Trophoblast cell (in vitro differentiated cells and primary cell): ENCODE measurements at regions not wholly inside any gene's neighbourhood (a gene's known extent, or its start where the extent isn't known, plus 50 kb on each side); places are given as distances from the start of the nearest gene placed in this dataset.

Experiments
- DNase-seq, 2 donors: peaks; one replicate each; pipeline ENCODE4 v3.0.0-alpha.2; 2016
- H2AFZ ChIP-seq: 2 replicates; pipeline ENCODE4 v1.6.1; 2013; ENCODE audit warnings: low read length, moderate library complexity, mild to moderate bottlenecking; ENCODE audit not compliant: insufficient read depth, poor library complexity
- H2AK5ac ChIP-seq: 2 replicates; pipeline ENCODE4 v1.6.1; 2013; ENCODE audit warnings: mild to moderate bottlenecking, low read length
- H2BK120ac ChIP-seq: 2 replicates; pipeline ENCODE4 v1.6.1; 2013; ENCODE audit warnings: low read length, mild to moderate bottlenecking, moderate library complexity; ENCODE audit not compliant: insufficient read depth, poor library complexity
- H2BK12ac ChIP-seq: 2 replicates; pipeline ENCODE4 v1.6.1; 2013; ENCODE audit warnings: mild to moderate bottlenecking, low read length, moderate library complexity
- H2BK5ac ChIP-seq: 2 replicates; pipeline ENCODE4 v1.6.1; 2013; ENCODE audit warnings: low read length, low read depth, moderate library complexity, mild to moderate bottlenecking; ENCODE audit not compliant: poor library complexity
- H3K14ac ChIP-seq: 2 replicates; pipeline ENCODE4 v1.6.1; 2013; ENCODE audit warnings: mild to moderate bottlenecking, low read length
- H3K18ac ChIP-seq: 2 replicates; pipeline ENCODE4 v1.6.1; 2013; ENCODE audit warnings: mild to moderate bottlenecking, low read length
- H3K23ac ChIP-seq: 2 replicates; pipeline ENCODE4 v1.6.1; 2013; ENCODE audit warnings: low read length
- H3K27ac ChIP-seq: 2 replicates; pipeline ENCODE4 v1.5.1; 2013; ENCODE audit warnings: low read depth, mild to moderate bottlenecking, inconsistent platforms, low read length, moderate library complexity
- H3K27me3 ChIP-seq: 2 replicates; pipeline ENCODE4 v1.6.1; 2013; ENCODE audit warnings: inconsistent platforms, mild to moderate bottlenecking, low read length, moderate library complexity; ENCODE audit not compliant: insufficient read depth
- H3K36me3 ChIP-seq, 2 experiments: 1 replicate in 1 of 2; 2 replicates in 1 of 2; pipeline ENCODE4 v1.6.1; 2013; ENCODE audit warnings: low read length in 2 of 2, mild to moderate bottlenecking in 2 of 2, moderate library complexity in 1 of 2; ENCODE audit not compliant: insufficient read depth in 2 of 2, control insufficient read depth in 1 of 2
- H3K4ac ChIP-seq: 2 replicates; pipeline ENCODE4 v1.6.1; 2013; ENCODE audit warnings: low read depth, mild to moderate bottlenecking, low read length, moderate library complexity
- H3K4me1 ChIP-seq, 2 experiments: 1 replicate in 1 of 2; 2 replicates in 1 of 2; pipeline ENCODE4 v1.6.1; 2013; ENCODE audit warnings: low read length in 2 of 2, mild to moderate bottlenecking in 2 of 2, moderate library complexity in 1 of 2; ENCODE audit not compliant: insufficient read depth in 2 of 2, control insufficient read depth in 1 of 2
- H3K4me2 ChIP-seq: 2 replicates; pipeline ENCODE4 v1.6.1; 2013; ENCODE audit warnings: inconsistent platforms, mild to moderate bottlenecking, low read length, moderate library complexity
- H3K4me3 ChIP-seq: 2 replicates; pipeline ENCODE4 v1.5.1; 2013; ENCODE audit warnings: mild to moderate bottlenecking, low read depth, low read length, inconsistent platforms
- H3K79me1 ChIP-seq: one replicate; pipeline ENCODE4 v1.6.1; 2013; ENCODE audit warnings: low read length
- H3K79me2 ChIP-seq: 2 replicates; pipeline ENCODE4 v1.6.1; 2013; ENCODE audit warnings: low read length, mild to moderate bottlenecking; ENCODE audit not compliant: control insufficient read depth, insufficient read depth, poor library complexity
- H3K9ac ChIP-seq: 2 replicates; pipeline ENCODE4 v1.6.1; 2013; ENCODE audit warnings: mild to moderate bottlenecking, low read length
- H3K9me3 ChIP-seq: 2 replicates; pipeline ENCODE4 v1.6.1; 2013; ENCODE audit warnings: low read depth, mild to moderate bottlenecking, control low read depth, inconsistent platforms, low read length; ENCODE audit not compliant: insufficient read depth
- H4K12ac ChIP-seq: 2 replicates; pipeline ENCODE4 v1.6.1; 2013; ENCODE audit warnings: low read depth, mild to moderate bottlenecking, low read length, moderate library complexity
- H4K8ac ChIP-seq: 2 replicates; pipeline ENCODE4 v1.6.1; 2013; ENCODE audit warnings: low read depth, mild to moderate bottlenecking, low read length, moderate library complexity
- H4K91ac ChIP-seq: one replicate; pipeline ENCODE4 v1.6.1; 2013; ENCODE audit warnings: low read depth, mild to moderate bottlenecking, low read length, moderate library complexity
- WGBS: extraction: QIAGEN DNeasy Blood & Tissue Kit; methylation state at CpG from one replicate; pipeline ENCODE4 v1.1.7; 2013; ENCODE audit warnings: missing lambda C conversion rate; ENCODE audit not compliant: insufficient read length, insufficient coverage; ENCODE audit errors: extremely low coverage; 5-methylcytosine and 5-hydroxymethylcytosine counted together

DNA sequence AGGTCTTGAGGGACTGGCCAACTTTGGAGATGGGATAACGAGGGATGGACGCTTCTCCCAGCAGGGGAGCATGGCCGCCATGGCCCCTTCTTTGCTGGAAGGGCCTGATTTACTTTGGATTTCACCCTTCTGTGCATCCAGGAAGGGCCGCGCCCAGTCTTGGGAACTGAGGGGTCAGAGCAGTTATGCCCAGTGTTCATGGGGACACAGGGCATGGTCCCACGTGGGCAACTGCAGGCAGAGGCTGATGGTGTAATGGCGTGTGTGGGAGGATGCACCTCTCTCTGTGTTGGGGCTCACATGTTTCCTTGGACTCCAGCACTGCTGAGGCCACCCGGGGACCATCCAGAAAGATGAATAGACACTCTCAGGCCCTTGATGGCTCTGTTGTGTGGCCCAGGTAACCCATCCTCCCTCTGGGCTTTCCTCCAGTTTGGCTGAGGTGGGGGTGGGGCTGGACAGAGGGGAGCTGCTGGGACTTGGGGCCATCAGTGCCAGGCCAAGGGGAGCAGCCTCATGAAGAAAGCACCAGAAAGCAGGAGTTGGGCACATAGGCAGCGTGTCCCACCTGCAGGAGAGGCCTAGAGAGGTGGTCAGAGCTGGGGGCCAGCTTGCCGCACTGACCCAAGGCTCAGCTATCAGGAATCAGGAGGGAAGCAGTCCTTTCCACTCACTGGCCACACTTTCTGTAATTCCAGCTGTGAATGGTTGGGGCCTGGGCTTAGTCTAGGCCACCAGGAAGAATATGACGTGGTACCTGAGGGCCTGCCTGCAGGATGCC is 1033.9 kb downstream of the TBC1D22A start:
- H2AFZ ChIP-seq = no peak overlapping the region
- H3K9ac ChIP-seq = no peak overlapping the region
- H3K27me3 ChIP-seq = no peaks in the 10 kb centered on the region
- no peak overlapping the region for H3K4ac ChIP-seq
- no peaks in the 10 kb centered on the region for H3K79me2 ChIP-seq
- no peak overlapping the region for H2BK5ac ChIP-seq
- no peaks in the 10 kb centered on the region for H3K4me1 ChIP-seq
- H3K18ac ChIP-seq = no peak overlapping the region
- H3K4me2 ChIP-seq = no peak overlapping the region
- H4K8ac ChIP-seq = no peak overlapping the region
- peaks cover 6% of the 10 kb centered on the region for H3K9me3 ChIP-seq
- H3K36me3 ChIP-seq = no peaks in the 10 kb centered on the region
- no peak overlapping the region for H3K14ac ChIP-seq
- no peak overlapping the region for H3K27ac ChIP-seq
- no peak overlapping the region for H2AK5ac ChIP-seq
- H3K23ac ChIP-seq = no peak overlapping the region
- no peak for DNase-seq
- H2BK120ac ChIP-seq = no peak overlapping the region
- H4K12ac ChIP-seq = no peak overlapping the region
- H2BK12ac ChIP-seq = no peak overlapping the region
- no peak overlapping the region for H4K91ac ChIP-seq
- no peaks in the 10 kb centered on the region for H3K79me1 ChIP-seq
- no peak overlapping the region for H3K4me3 ChIP-seq
- no CpG with 5 or more reads among the region's 11 CpGs for WGBS

DNA sequence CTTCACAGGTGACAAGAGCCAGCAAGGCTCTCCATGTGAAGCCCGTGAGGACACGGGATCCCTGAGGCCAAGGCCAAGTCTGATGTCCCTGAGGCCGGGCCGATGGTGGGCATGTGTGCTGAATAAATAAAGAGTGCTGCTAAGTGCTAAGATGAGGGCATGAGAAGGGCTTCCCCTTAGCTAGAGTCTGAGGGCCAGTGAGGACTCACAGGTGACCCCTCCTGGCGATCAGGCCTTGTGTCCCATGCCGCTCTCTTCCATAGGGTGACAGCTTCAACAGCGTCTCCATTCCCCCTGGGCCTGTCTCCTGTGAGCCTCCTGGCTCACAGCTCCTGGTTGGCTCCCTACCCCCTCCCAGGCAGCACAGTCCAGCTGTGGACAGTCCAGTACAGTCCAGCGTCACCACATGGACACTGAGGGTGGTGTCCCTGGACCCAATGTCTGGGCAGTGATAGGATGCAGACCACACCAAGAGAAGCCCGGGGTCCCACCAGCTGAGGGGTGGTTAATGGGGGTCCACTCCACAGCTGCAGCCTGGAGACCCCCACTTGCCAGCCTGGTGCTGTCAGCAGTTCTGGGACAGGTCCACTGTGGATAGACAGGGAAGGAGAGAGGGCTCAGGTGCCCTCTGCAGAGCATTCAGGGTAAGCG is 1033.2 kb downstream of the TBC1D22A start:
- no peak overlapping the region for H3K23ac ChIP-seq
- no peaks in the 10 kb centered on the region for H3K4me1 ChIP-seq
- H3K9ac ChIP-seq = no peak overlapping the region
- no peak overlapping the region for H3K4me2 ChIP-seq
- no peak overlapping the region for H3K27ac ChIP-seq
- DNase-seq = no peak
- H3K79me2 ChIP-seq = no peaks in the 10 kb centered on the region
- no peak overlapping the region for H2AFZ ChIP-seq
- WGBS = no CpG with 5 or more reads among the region's 10 CpGs
- no peak overlapping the region for H4K91ac ChIP-seq
- no peaks in the 10 kb centered on the region for H3K79me1 ChIP-seq
- H3K27me3 ChIP-seq = no peaks in the 10 kb centered on the region
- no peak overlapping the region for H3K4ac ChIP-seq
- H2AK5ac ChIP-seq = no peak overlapping the region
- H3K14ac ChIP-seq = no peak overlapping the region
- no peak overlapping the region for H3K18ac ChIP-seq
- H4K8ac ChIP-seq = no peak overlapping the region
- H2BK12ac ChIP-seq = no peak overlapping the region
- no peaks in the 10 kb centered on the region for H3K36me3 ChIP-seq
- peaks cover 6% of the 10 kb centered on the region for H3K9me3 ChIP-seq
- no peak overlapping the region for H3K4me3 ChIP-seq
- H4K12ac ChIP-seq = no peak overlapping the region
- no peak overlapping the region for H2BK5ac ChIP-seq
- no peak overlapping the region for H2BK120ac ChIP-seq

DNA sequence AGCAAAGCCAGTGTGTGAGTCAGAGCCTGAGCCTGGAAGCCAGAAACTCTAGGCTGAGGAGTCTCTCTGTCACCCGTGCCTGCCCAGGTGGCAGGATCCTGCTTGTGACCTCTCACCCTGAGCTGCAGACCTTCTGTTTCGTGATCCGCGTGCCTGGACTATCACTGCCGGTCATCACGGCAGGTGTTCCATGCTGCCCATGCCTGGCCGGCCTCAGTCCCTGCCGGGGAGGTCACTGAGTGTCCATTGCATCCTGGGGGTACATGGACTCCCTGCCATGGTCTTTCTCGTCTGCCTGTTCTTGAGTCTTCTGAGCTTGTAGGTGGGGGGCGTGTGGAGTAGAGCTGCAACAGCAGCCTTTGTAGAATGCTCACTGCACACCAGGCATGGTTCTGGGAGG is 1032.4 kb downstream of the TBC1D22A start:
- Histone ChIP-seq H2BK5ac (no peak overlapping the region), H4K91ac (no peak overlapping the region), H3K18ac (no peak overlapping the region), H3K4me3 (no peak overlapping the region), H2AK5ac (no peak overlapping the region), H4K8ac (no peak overlapping the region), H3K4me1 (no peaks in the 10 kb centered on the region), H3K9ac (no peak overlapping the region), H3K9me3 (peaks cover 6% of the 10 kb centered on the region), H3K79me1 (no peaks in the 10 kb centered on the region), H3K4me2 (no peak overlapping the region), H3K27me3 (no peaks in the 10 kb centered on the region), H3K23ac (no peak overlapping the region), H2AFZ (no peak overlapping the region), H3K4ac (no peak overlapping the region), H3K27ac (no peak overlapping the region), H3K79me2 (no peaks in the 10 kb centered on the region), H2BK120ac (no peak overlapping the region), H2BK12ac (no peak overlapping the region), H4K12ac (no peak overlapping the region), H3K36me3 (no peaks in the 10 kb centered on the region), H3K14ac (no peak overlapping the region)
- DNase-seq = peak in 1 of 2 donors; percentile 3
- no CpG with 5 or more reads among the region's 10 CpGs for WGBS

DNA sequence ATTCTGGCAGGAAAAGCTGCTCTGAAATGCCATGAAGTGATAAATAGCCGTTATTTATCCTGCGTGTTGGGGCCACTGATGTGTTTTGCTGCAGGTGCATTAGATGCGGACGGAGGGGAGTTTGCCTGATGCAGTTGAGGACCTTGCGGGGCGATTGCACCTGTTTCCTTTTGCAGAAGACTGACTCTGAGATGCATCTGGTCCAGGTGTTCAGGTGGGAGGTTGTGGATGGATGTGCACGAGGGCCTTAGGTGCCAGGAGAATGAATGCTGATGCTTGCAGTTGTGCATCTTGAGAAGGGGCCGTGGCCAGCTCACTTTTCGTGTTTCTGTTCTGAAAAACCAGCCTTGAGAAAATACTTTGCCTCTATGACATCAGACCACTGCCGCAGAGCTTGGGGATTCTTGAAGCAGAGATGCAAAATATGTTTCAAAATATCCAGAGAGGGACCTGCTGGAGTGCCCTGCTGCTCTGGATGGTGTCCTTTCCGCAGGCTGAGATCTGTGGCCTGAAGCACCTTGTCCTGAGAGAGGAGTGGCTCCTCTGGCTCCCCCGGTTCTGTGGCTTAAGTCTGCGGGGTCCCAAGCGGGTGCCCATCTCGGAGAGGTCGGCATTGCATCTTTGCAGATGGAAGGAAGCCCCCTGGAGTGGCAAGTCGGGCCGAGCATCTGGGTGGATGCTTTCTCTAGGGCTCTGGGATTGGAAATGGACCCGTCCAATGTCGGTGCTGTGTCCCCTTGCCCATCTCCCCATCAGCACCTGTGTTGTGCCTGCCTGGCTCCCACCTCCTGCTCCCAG is 1031.1 kb downstream of the TBC1D22A start:
- Histone ChIP-seq H2BK120ac (no peak overlapping the region), H3K27ac (no peak overlapping the region), H3K14ac (no peak overlapping the region), H3K4ac (no peak overlapping the region), H4K12ac (no peak overlapping the region), H3K36me3 (no peaks in the 10 kb centered on the region), H3K4me2 (no peak overlapping the region), H3K9me3 (peaks cover 6% of the 10 kb centered on the region), H2BK5ac (no peak overlapping the region), H3K23ac (no peak overlapping the region), H3K79me2 (no peaks in the 10 kb centered on the region), H3K4me1 (no peaks in the 10 kb centered on the region), H3K18ac (no peak overlapping the region), H3K79me1 (no peaks in the 10 kb centered on the region), H3K4me3 (no peak overlapping the region), H3K27me3 (no peaks in the 10 kb centered on the region), H4K8ac (no peak overlapping the region), H2AFZ (no peak overlapping the region), H2BK12ac (no peak overlapping the region), H3K9ac (no peak overlapping the region), H4K91ac (no peak overlapping the region), H2AK5ac (no peak overlapping the region)
- DNase-seq = no peak
- WGBS = no CpG with 5 or more reads among the region's 20 CpGs
